Liver (tissue), 3 donors: ENCODE measurements at regions not wholly inside any gene's neighbourhood (a gene's known extent, or its start where the extent isn't known, plus 50 kb on each side); places are given as distances from the start of the nearest gene placed in this dataset.

ENCODE experiments used
- CTCF ChIP-seq: fragments of 150-350 bp; IDR thresholded peaks from 2 replicates; pipeline ENCODE4 v1.5.1; 2017; ENCODE audit warnings: improper control_type of control experiment, low read depth, low read length; ENCODE audit not compliant: missing input control
- FOXA1 ChIP-seq: IDR thresholded peaks from 2 replicates; pipeline ENCODE4 v1.6.1; 2016; ENCODE audit warnings: antibody characterized with exemption
- MAX ChIP-seq: IDR thresholded peaks from 2 replicates; pipeline ENCODE4 v1.6.1; 2016; ENCODE audit warnings: antibody characterized with exemption
- SP1 ChIP-seq: IDR thresholded peaks from 2 replicates; pipeline ENCODE4 v1.6.1; 2018; ENCODE audit warnings: antibody characterized with exemption, mild to moderate bottlenecking
- TAF1 ChIP-seq: conservative IDR thresholded peaks from 2 replicates; pipeline ENCODE4 v1.6.1; 2016; ENCODE audit warnings: antibody characterized with exemption, mild to moderate bottlenecking
- YY1 ChIP-seq: IDR thresholded peaks from 2 replicates; pipeline ENCODE4 v1.6.1; 2016; ENCODE audit warnings: antibody characterized with exemption, mild to moderate bottlenecking
- donor health status: healthy.
- donor health status: healthy.

- TF ChIP-seq CTCF (no peak), MAX (no peak), TAF1 (no peak), FOXA1 (no peak), YY1 (no peak), SP1 (no peak)
These were observed 124.8 kb upstream of the CHST15 start for GRCh38 chr10:124217906-124218804.
